Endothelial cell of umbilical vein (primary cell): ENCODE measurements at regions not wholly inside any gene's neighbourhood (a gene's known extent, or its start where the extent isn't known, plus 50 kb on each side); places are given as distances from the start of the nearest gene placed in this dataset.
A peak's percentile ranks its signal among the peaks of the same experiment; 100 is the strongest.

ENCODE experiments used
- BruUV-seq: library from RNA; stranded (reverse); fragments of 400-500 nt; replicated peaks from 2 replicates; lab custom pipeline; 2021; lab: Mats Ljungman, UMichigan
- CTCF ChIA-PET: fragments of 300-600, 350-600 bp; sonication (Branson Sonifier 250); formaldehyde crosslinking; loops from one replicate; lab custom pipeline; 2021; ENCODE audit warnings: antibody characterized with exemption, inconsistent platforms; lab: Charles Lee
- POLR2A ChIA-PET: fragments of 300-600, 350-600 bp; sonication (Branson Sonifier 250); formaldehyde crosslinking; loops from one replicate; lab custom pipeline; 2021; ENCODE audit warnings: antibody characterized with exemption, inconsistent platforms; lab: Charles Lee
- DNase-seq: peaks from one replicate; pipeline ENCODE4 v3.0.0-alpha.2; 2011; ENCODE audit warnings: low read depth, low spot score
- FAIRE-seq: peaks from 2 replicates; lab custom pipeline; 2011; peaks lifted over from hg19 to GRCh38; lab: Jason Lieb, UNC
- H2AFZ ChIP-seq: 2 replicates; pipeline ENCODE4 v1.6.0; 2012; ENCODE audit warnings: low read depth, low read length, control low read depth, inconsistent platforms
- H3K27ac ChIP-seq: 2 replicates; pipeline ENCODE4 v1.5.1; 2011; ENCODE audit warnings: low read depth, mild to moderate bottlenecking, control low read depth, low read length, moderate library complexity; ENCODE audit not compliant: insufficient read depth
- H3K27me3 ChIP-seq, 2 experiments: 2 replicates each; pipeline versions ENCODE4 v1.6.0 to v1.6.1; 2011; ENCODE audit warnings: low read length in 2 of 2, mixed read lengths in 1 of 2; ENCODE audit not compliant: control insufficient read depth in 2 of 2, insufficient read depth in 2 of 2
- H3K36me3 ChIP-seq, 2 experiments: 2 replicates in 1 of 2; 3 replicates in 1 of 2; pipeline ENCODE4 v1.5.1; 2011; ENCODE audit warnings: low read length in 2 of 2, mild to moderate bottlenecking in 1 of 2, moderate library complexity in 1 of 2; ENCODE audit not compliant: control insufficient read depth in 2 of 2, insufficient read depth in 2 of 2; ENCODE audit errors: extremely low read depth in 1 of 2
- H3K4me1 ChIP-seq: 3 replicates; pipeline ENCODE4 v1.5.1; 2011; ENCODE audit warnings: mild to moderate bottlenecking, low read length; ENCODE audit not compliant: control insufficient read depth, insufficient read depth; ENCODE audit errors: extremely low read depth
- H3K4me2 ChIP-seq: 2 replicates; pipeline ENCODE4 v1.6.1; 2011; ENCODE audit warnings: low read length, control low read depth, mixed read lengths; ENCODE audit not compliant: insufficient read depth
- H3K4me3 ChIP-seq, 3 experiments: fragments of 200-600 bp in 1 of 3; sonication (generic), shearing (Covaris generic) in 1 of 3; replicated peaks in 1 of 3; 2 replicates each; pipeline ENCODE4 v1.5.1; 2011 to 2016; ENCODE audit warnings: control low read depth in 3 of 3, low read length in 3 of 3, mild to moderate bottlenecking in 2 of 3, inconsistent platforms in 1 of 3, low read depth in 1 of 3, moderate library complexity in 1 of 3; ENCODE audit not compliant: insufficient read depth in 1 of 3
- H3K79me2 ChIP-seq: 2 replicates; pipeline ENCODE4 v1.6.0; 2012; ENCODE audit warnings: low read length, inconsistent platforms; ENCODE audit not compliant: control insufficient read depth, insufficient read depth
- H3K9ac ChIP-seq: replicated peaks from 2 replicates; pipeline ENCODE3; 2011; ENCODE audit warnings: low read length, control low read depth; ENCODE audit not compliant: insufficient read depth; ENCODE audit errors: extremely low read depth
- H3K9me1 ChIP-seq: replicated peaks from 3 replicates; pipeline ENCODE4 v1.6.0; 2011; ENCODE audit warnings: mild to moderate bottlenecking, low read length; ENCODE audit not compliant: control insufficient read depth, insufficient read depth; ENCODE audit errors: extremely low read depth
- H3K9me3 ChIP-seq: replicated peaks from 2 replicates; pipeline ENCODE4 v1.5.1; 2012; ENCODE audit warnings: low read length, inconsistent platforms; ENCODE audit not compliant: control insufficient read depth, insufficient read depth
- H4K20me1 ChIP-seq: replicated peaks from 2 replicates; pipeline ENCODE3; 2011; ENCODE audit warnings: mild to moderate bottlenecking, low read length; ENCODE audit not compliant: control insufficient read depth, insufficient read depth; ENCODE audit errors: extremely low read depth
- CTCF ChIP-seq, 2 donors: IDR thresholded peaks; 1 replicate in 1 of 2; 2 replicates in 1 of 2; pipeline ENCODE4 v1.5.1; 2011; ENCODE audit warnings: low read length in 2 of 2, mild to moderate bottlenecking in 2 of 2, moderate library complexity in 2 of 2, control low read depth in 1 of 2, inconsistent platforms in 1 of 2, low read depth in 1 of 2; ENCODE audit not compliant: insufficient read depth in 1 of 2; ENCODE audit errors: extremely low read depth in 1 of 2
- EZH2 ChIP-seq: IDR thresholded peaks from 2 replicates; pipeline ENCODE4 v1.6.1; 2012; ENCODE audit warnings: borderline replicate concordance, low read depth, mild to moderate bottlenecking, moderate library complexity, low read length, inconsistent platforms; ENCODE audit not compliant: severe bottlenecking
- FOS ChIP-seq: IDR thresholded peaks from 2 replicates; pipeline ENCODE4 v1.6.1; 2011; ENCODE audit warnings: mild to moderate bottlenecking, low read length, moderate library complexity, borderline replicate concordance; ENCODE audit not compliant: insufficient read depth
- GATA2 ChIP-seq: IDR thresholded peaks from 2 replicates; pipeline ENCODE4 v1.7.0; 2011; ENCODE audit warnings: low read depth, mild to moderate bottlenecking, moderate library complexity, mixed read lengths, low read length; ENCODE audit not compliant: insufficient read length, insufficient read depth
- JUN ChIP-seq: IDR thresholded peaks from 2 replicates; pipeline ENCODE4 v1.6.1; 2011; ENCODE audit warnings: borderline replicate concordance, low read depth; ENCODE audit not compliant: insufficient read length, insufficient read depth
- MAX ChIP-seq: IDR thresholded peaks from 2 replicates; pipeline ENCODE4 v1.6.1; 2011; ENCODE audit not compliant: insufficient read depth, insufficient read length
- MYC ChIP-seq: IDR thresholded peaks from one replicate; pipeline ENCODE4 v1.6.1; 2011; ENCODE audit warnings: mild to moderate bottlenecking, low read depth, low read length
- POLR2A ChIP-seq: IDR thresholded peaks from 2 replicates; pipeline ENCODE4 v1.6.1; 2012; ENCODE audit warnings: low read depth, mild to moderate bottlenecking, control low read depth, low read length
- POLR2AphosphoS5 ChIP-seq: IDR thresholded peaks from 2 replicates; pipeline ENCODE4 v1.6.1; 2012; ENCODE audit warnings: low read depth, mild to moderate bottlenecking, control low read depth, low read length, moderate library complexity; ENCODE audit not compliant: insufficient read depth
- dilution Hi-C: fragments of 300-500 bp; cut with MboI; formaldehyde crosslinking; loops from one replicate; pipeline ENCODE4 v1.15.0; 2019; ENCODE audit warnings: low sequenced_read_pairs; ENCODE audit not compliant: extremely low pct_ligation_motif_present
- intact Hi-C: fragments of 100-400 bp; cut with micrococcal nuclease; formaldehyde crosslinking; loops from one replicate; pipeline ENCODE4 v1.10.0; 2022

- no peaks in the 10 kb centered on the region for H3K9me1 ChIP-seq
- no peak for DNase-seq
- H3K27ac ChIP-seq = no peak overlapping the region
- no peak overlapping the region for H3K4me2 ChIP-seq
- no TSS peak for BruUV-seq
- ChIA-PET CTCF (interaction anchor here (1.0 kb wide), 1 partner anchor 26 kb away, joined by 3 read pairs; no protein-coding TSS in a partner anchor), POLR2A (no interaction called here)
- H2AFZ ChIP-seq = no peak overlapping the region
- H3K9me3 ChIP-seq = no peaks in the 10 kb centered on the region
- no peaks in the 10 kb centered on the region for H3K36me3 ChIP-seq
- no peaks in the 10 kb centered on the region for H3K27me3 ChIP-seq
- no peaks in the 10 kb centered on the region for H3K79me2 ChIP-seq
- no peak for FAIRE-seq
- no peaks in the 10 kb centered on the region for H4K20me1 ChIP-seq
- H3K9ac ChIP-seq = no peak overlapping the region
- H3K4me1 ChIP-seq = no peaks in the 10 kb centered on the region
- intact Hi-C loops = no loop called here
- dilution Hi-C loops = no loop called here
- TF ChIP-seq MAX (no peak), EZH2 (no peak), MYC (no peak), FOS (peak; percentile 18)
- H3K4me3 ChIP-seq = no peak overlapping the region
These were observed 56.1 kb upstream of the CPNE4 start for GRCh38 chr3:132090921-132091320.

- intact Hi-C loops (no loop called here), dilution Hi-C loops (no loop called here)
- FAIRE-seq (no peak), DNase-seq (no peak)
- no peaks in the 10 kb centered on the region for H4K20me1 ChIP-seq
- no peak overlapping the region for H3K9ac ChIP-seq
- TF ChIP-seq POLR2A (no peak), MAX (no peak), FOS (no peak), CTCF (IDR thresholded peaks at IDR 0.05; ENCODE audit: extremely low read depth in 1 of 2, insufficient read depth in 1 of 2, low read depth in 1 of 2, low read length in 2 of 2) (no peak), EZH2 (no peak), GATA2 (no peak), POLR2AphosphoS5 (no peak), JUN (no peak), MYC (no peak)
- H3K36me3 ChIP-seq = no peaks in the 10 kb centered on the region
- H2AFZ ChIP-seq = no peak overlapping the region
- no peak overlapping the region for H3K4me3 ChIP-seq
- no peak overlapping the region for H3K27ac ChIP-seq
- H3K9me1 ChIP-seq = no peaks in the 10 kb centered on the region
- H3K27me3 ChIP-seq = no peaks in the 10 kb centered on the region
- ChIA-PET POLR2A (no interaction called here), CTCF (interaction anchor here (0.9 kb wide), 1 partner anchor 81 kb away, joined by 3 read pairs; the partner anchor contains the start of gene CPNE4)
- no peaks in the 10 kb centered on the region for H3K4me1 ChIP-seq
- no peaks in the 10 kb centered on the region for H3K79me2 ChIP-seq
- BruUV-seq = no TSS peak
- no peaks in the 10 kb centered on the region for H3K9me3 ChIP-seq
- no peak overlapping the region for H3K4me2 ChIP-seq
These were observed 81.8 kb upstream of the CPNE4 start for GRCh38 chr3:132116601-132117000.
